CD4-positive, alpha-beta memory T cell (primary cell): ENCODE measurements at regions not wholly inside any gene's neighbourhood (a gene's known extent, or its start where the extent isn't known, plus 50 kb on each side); places are given as distances from the start of the nearest gene placed in this dataset.

Experiments used
- CTCF ChIA-PET: fragments of 350-600 bp; sonication (Branson Sonifier 250); formaldehyde crosslinking; loops from one replicate; lab custom pipeline; 2021; ENCODE audit warnings: inconsistent platforms; ENCODE audit not compliant: partially characterized antibody; lab: Charles Lee
- POLR2A ChIA-PET: fragments of 350-600 bp; sonication (Branson Sonifier 250); formaldehyde crosslinking; loops from one replicate; lab custom pipeline; 2021; ENCODE audit not compliant: partially characterized antibody; lab: Charles Lee
- DNase-seq, 5 donors: peaks; one replicate each; pipeline versions ENCODE4 v3.0.0 to v3.0.0-alpha.2; 2020 to 2022; ENCODE audit warnings: mixed read lengths in 1 of 5
- H3K27ac ChIP-seq: one replicate; pipeline ENCODE4 v1.7.0; 2013; ENCODE audit warnings: low read depth, low read length
- H3K27me3 ChIP-seq: 2 replicates; pipeline ENCODE4 v1.7.0; 2013; ENCODE audit warnings: mild to moderate bottlenecking, low read length, moderate library complexity; ENCODE audit not compliant: insufficient read depth
- H3K36me3 ChIP-seq: 2 replicates; pipeline ENCODE4 v1.7.0; 2013; ENCODE audit warnings: mild to moderate bottlenecking, low read length, moderate library complexity; ENCODE audit not compliant: insufficient read depth
- H3K4me1 ChIP-seq: 2 replicates; pipeline ENCODE4 v1.7.0; 2013; ENCODE audit warnings: mild to moderate bottlenecking, low read length, moderate library complexity; ENCODE audit not compliant: insufficient read depth
- H3K4me3 ChIP-seq, 2 donors: one replicate each; pipeline ENCODE4 v1.7.0; 2013; ENCODE audit warnings: low read length in 2 of 2, mild to moderate bottlenecking in 1 of 2
- H3K9me3 ChIP-seq, 2 donors: one replicate each; pipeline ENCODE4 v1.7.0; 2013; ENCODE audit warnings: low read length in 2 of 2, control low read depth in 1 of 2; ENCODE audit not compliant: control insufficient read depth in 1 of 2
- H3K27ac Mint-ChIP-seq, 7 donors: one replicate each; pipeline ENCODE4 v1.8.0; 2020 to 2021; ENCODE audit warnings: mixed read lengths in 7 of 7, mild to moderate bottlenecking in 6 of 7, inconsistent platforms in 3 of 7, moderate library complexity in 3 of 7
- H3K27me3 Mint-ChIP-seq, 2 donors: one replicate each; pipeline ENCODE4 v1.8.0; 2020 to 2021; ENCODE audit warnings: mixed read lengths in 2 of 2
- H3K36me3 Mint-ChIP-seq, 2 donors: one replicate each; pipeline ENCODE4 v1.8.0; 2020 to 2021; ENCODE audit warnings: mixed read lengths in 2 of 2, inconsistent platforms in 1 of 2, mild to moderate bottlenecking in 1 of 2
- H3K4me1 Mint-ChIP-seq, 4 donors: one replicate each; pipeline ENCODE4 v1.8.0; 2020 to 2021; ENCODE audit warnings: mixed read lengths in 4 of 4, mild to moderate bottlenecking in 1 of 4
- H3K4me3 Mint-ChIP-seq, 8 donors: one replicate each; pipeline ENCODE4 v1.8.0; 2020 to 2021; ENCODE audit warnings: mixed read lengths in 8 of 8, mild to moderate bottlenecking in 7 of 8, moderate library complexity in 6 of 8, inconsistent platforms in 3 of 8
- H3K9me3 Mint-ChIP-seq, 8 donors: one replicate each; pipeline ENCODE4 v1.8.0; 2020 to 2021; ENCODE audit warnings: mixed read lengths in 8 of 8, mild to moderate bottlenecking in 5 of 8, inconsistent platforms in 3 of 8, moderate library complexity in 1 of 8
- intact Hi-C: fragments of 100-400 bp; cut with micrococcal nuclease; formaldehyde crosslinking; loops from one replicate; pipeline ENCODE4 v1.15.1; 2023

- no peaks in the 10 kb centered on the region for H3K4me1 ChIP-seq
- DNase-seq: no peak
- H3K9me3 ChIP-seq: no peaks in the 10 kb centered on the region
- no peaks in the 10 kb centered on the region for H3K36me3 ChIP-seq
- Mint-ChIP-seq H3K9me3 (peaks cover 0 to 6% (median 3%) of the 10 kb centered on the region in 8 donors), H3K27me3 (no peaks in the 10 kb centered on the region), H3K4me3 (no peak overlapping the region), H3K27ac (no peak overlapping the region), H3K36me3 (no peaks in the 10 kb centered on the region), H3K4me1 (no peaks in the 10 kb centered on the region)
- ChIA-PET POLR2A (no interaction called here), CTCF (no interaction called here)
- intact Hi-C loops: no loop called here
- no peak overlapping the region for H3K27ac ChIP-seq
- no peaks in the 10 kb centered on the region for H3K27me3 ChIP-seq
- H3K4me3 ChIP-seq: no peak overlapping the region
Measured at GRCh38 chr10:52419281-52419680, 105.2 kb downstream of the DKK1 start.

- Mint-ChIP-seq H3K36me3 (no peaks in the 10 kb centered on the region), H3K27ac (no peak overlapping the region), H3K4me1 (no peaks in the 10 kb centered on the region), H3K27me3 (no peaks in the 10 kb centered on the region), H3K9me3 (peaks cover 0 to 9% (median 3%) of the 10 kb centered on the region in 8 donors), H3K4me3 (no peak overlapping the region)
- Histone ChIP-seq H3K36me3 (no peaks in the 10 kb centered on the region), H3K9me3 (no peaks in the 10 kb centered on the region), H3K27me3 (no peaks in the 10 kb centered on the region), H3K4me3 (no peak overlapping the region), H3K27ac (no peak overlapping the region), H3K4me1 (no peaks in the 10 kb centered on the region)
- ChIA-PET CTCF (no interaction called here), POLR2A (no interaction called here)
- intact Hi-C loops: no loop called here
- DNase-seq: no peak
Measured at GRCh38 chr10:52420656-52421055, 106.6 kb downstream of the DKK1 start.

GRCh38 chr10:52423369-52423768, 109.3 kb downstream of the DKK1 start:
- CTCF ChIA-PET: no interaction called here
- intact Hi-C loops: no loop called here

GRCh38 chr10:52424341-52424740, 110.3 kb downstream of the DKK1 start:
- POLR2A ChIA-PET: no interaction called here
- Mint-ChIP-seq H3K4me3 (no peak overlapping the region), H3K27me3 (no peaks in the 10 kb centered on the region), H3K9me3 (peaks cover 0 to 9% (median 4%) of the 10 kb centered on the region in 8 donors), H3K27ac (no peak overlapping the region), H3K36me3 (no peaks in the 10 kb centered on the region), H3K4me1 (no peaks in the 10 kb centered on the region)
- Histone ChIP-seq H3K9me3 (peaks cover 0 to 4% of the 10 kb centered on the region in 2 donors), H3K36me3 (no peaks in the 10 kb centered on the region), H3K4me3 (no peak overlapping the region), H3K4me1 (no peaks in the 10 kb centered on the region), H3K27ac (no peak overlapping the region), H3K27me3 (no peaks in the 10 kb centered on the region)
- DNase-seq: no peak
- CTCF ChIA-PET: no interaction called here
- intact Hi-C loops: no loop called here

More at GRCh38 chr10:52423369-52423768, 109.3 kb downstream of the DKK1 start:
- DNase-seq: no peak
- Histone ChIP-seq H3K27ac (no peak overlapping the region), H3K4me1 (no peaks in the 10 kb centered on the region), H3K4me3 (no peak overlapping the region), H3K27me3 (no peaks in the 10 kb centered on the region), H3K36me3 (no peaks in the 10 kb centered on the region), H3K9me3 (peaks cover 0 to 4% of the 10 kb centered on the region in 2 donors)
- Mint-ChIP-seq H3K9me3 (peaks cover 0 to 9% (median 4%) of the 10 kb centered on the region in 8 donors), H3K4me3 (no peak overlapping the region), H3K4me1 (no peaks in the 10 kb centered on the region), H3K36me3 (no peaks in the 10 kb centered on the region), H3K27me3 (no peaks in the 10 kb centered on the region), H3K27ac (no peak overlapping the region)
- POLR2A ChIA-PET: no interaction called here

- peaks cover 0 to 15% (median 5%) of the 10 kb centered on the region in 8 donors for H3K9me3 Mint-ChIP-seq
- POLR2A ChIA-PET: no interaction called here
Measured at GRCh38 chr10:52434734-52435133, 120.7 kb downstream of the DKK1 start.

GRCh38 chr10:52436664-52437063, 122.6 kb downstream of the DKK1 start:
- Mint-ChIP-seq H3K9me3 (peaks cover 0 to 17% (median 2%) of the 10 kb centered on the region in 8 donors), H3K4me1 (no peaks in the 10 kb centered on the region), H3K27ac (no peak overlapping the region), H3K36me3 (no peaks in the 10 kb centered on the region), H3K4me3 (no peak overlapping the region), H3K27me3 (no peaks in the 10 kb centered on the region)
- Histone ChIP-seq H3K36me3 (no peaks in the 10 kb centered on the region), H3K27ac (no peak overlapping the region), H3K27me3 (no peaks in the 10 kb centered on the region), H3K4me1 (no peaks in the 10 kb centered on the region), H3K9me3 (no peaks in the 10 kb centered on the region), H3K4me3 (no peak overlapping the region)
- no peak for DNase-seq
- intact Hi-C loops: no loop called here
- ChIA-PET POLR2A (no interaction called here), CTCF (no interaction called here)

More at GRCh38 chr10:52434734-52435133, 120.7 kb downstream of the DKK1 start:
- Histone ChIP-seq H3K27me3 (no peaks in the 10 kb centered on the region), H3K36me3 (no peaks in the 10 kb centered on the region), H3K4me1 (no peaks in the 10 kb centered on the region), H3K27ac (no peak overlapping the region), H3K4me3 (no peak overlapping the region), H3K9me3 (no peaks in the 10 kb centered on the region)
- CTCF ChIA-PET: interaction anchor here (0.6 kb wide), 1 partner anchor 521 kb away, joined by 3 read pairs; no protein-coding TSS in a partner anchor
- intact Hi-C loops: no loop called here
- Mint-ChIP-seq H3K27ac (no peak overlapping the region), H3K36me3 (no peaks in the 10 kb centered on the region), H3K4me1 (no peaks in the 10 kb centered on the region), H3K4me3 (no peak overlapping the region), H3K27me3 (no peaks in the 10 kb centered on the region)
- DNase-seq: no peak

GRCh38 chr10:52437205-52437646, 123.1 kb downstream of the DKK1 start:
- Mint-ChIP-seq H3K27ac (no peak overlapping the region), H3K4me3 (no peak overlapping the region), H3K4me1 (no peaks in the 10 kb centered on the region), H3K36me3 (no peaks in the 10 kb centered on the region), H3K9me3 (peaks cover 0 to 17% (median 2%) of the 10 kb centered on the region in 8 donors), H3K27me3 (no peaks in the 10 kb centered on the region)
- H3K4me3 ChIP-seq: no peak overlapping the region
- DNase-seq: no peak
- H3K27ac ChIP-seq: no peak overlapping the region
- H3K9me3 ChIP-seq: no peaks in the 10 kb centered on the region
- no peaks in the 10 kb centered on the region for H3K27me3 ChIP-seq
- intact Hi-C loops: no loop called here
- H3K4me1 ChIP-seq: no peaks in the 10 kb centered on the region
- ChIA-PET POLR2A (no interaction called here), CTCF (no interaction called here)
- H3K36me3 ChIP-seq: no peaks in the 10 kb centered on the region

GRCh38 chr10:52438119-52438518, 124.0 kb downstream of the DKK1 start:
- ChIA-PET POLR2A (no interaction called here), CTCF (no interaction called here)
- Mint-ChIP-seq H3K4me3 (no peak overlapping the region), H3K36me3 (no peaks in the 10 kb centered on the region), H3K4me1 (no peaks in the 10 kb centered on the region), H3K27ac (no peak overlapping the region), H3K27me3 (no peaks in the 10 kb centered on the region), H3K9me3 (peaks cover 0 to 11% (median 2%) of the 10 kb centered on the region in 8 donors)
- no peaks in the 10 kb centered on the region for H3K36me3 ChIP-seq
- no peak for DNase-seq
- intact Hi-C loops: no loop called here
- no peak overlapping the region for H3K27ac ChIP-seq
- H3K27me3 ChIP-seq: no peaks in the 10 kb centered on the region
- no peak overlapping the region for H3K4me3 ChIP-seq
- no peaks in the 10 kb centered on the region for H3K9me3 ChIP-seq
- no peaks in the 10 kb centered on the region for H3K4me1 ChIP-seq
